ENCODE measurements at regions not wholly inside any gene's neighbourhood (a gene's known extent, or its start where the extent isn't known, plus 50 kb on each side); places are given as distances from the start of the nearest gene placed in this dataset.
"Not testable (repeated sequence)": the region's sequence is repeated elsewhere in the genome, so short reads cannot be mapped to it uniquely, and the experiment has no call there.

DNA sequence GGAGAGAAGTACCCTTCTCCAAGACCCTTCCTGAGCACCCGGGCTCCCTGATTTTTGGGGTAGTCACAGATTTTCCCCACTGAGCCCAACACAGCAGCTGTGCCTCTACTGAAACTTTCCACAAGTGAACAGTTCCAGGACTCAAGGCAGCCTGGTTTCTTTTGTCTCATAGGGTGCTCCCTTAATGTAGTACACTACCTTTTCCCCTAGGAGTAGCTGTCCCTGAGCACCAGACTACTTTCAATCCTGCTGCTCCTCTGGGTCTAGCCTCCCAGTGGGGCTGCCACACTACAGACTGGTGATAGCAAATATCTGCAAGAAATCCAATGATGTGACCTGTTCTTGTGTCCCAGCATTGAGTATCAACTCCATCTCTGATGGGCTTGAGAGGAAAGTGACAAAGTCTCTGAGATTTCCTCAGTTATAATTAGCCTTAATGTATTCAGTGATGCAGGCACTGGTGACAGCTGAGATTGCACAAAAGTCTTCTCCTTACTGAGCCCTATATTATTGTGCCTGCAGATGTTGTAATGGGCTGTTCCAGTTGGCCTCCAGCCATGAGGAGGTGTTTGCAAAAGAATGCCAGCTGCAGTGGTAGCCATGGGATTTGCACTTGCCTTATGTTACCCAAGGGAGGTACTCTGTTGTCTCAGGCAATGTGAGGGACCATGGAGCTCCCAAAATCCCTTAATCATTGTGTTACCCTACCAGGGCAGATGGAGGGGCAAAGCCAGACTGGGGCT is 1802.5 kb downstream of the EFNA5 start:
- H3K9me3 Mint-ChIP-seq, result peaks cover 8 to 30% (median 18%) of the 10 kb centered on the region in 5 donors
- POLR2A ChIA-PET, result no interaction called here
- Histone ChIP-seq H3K27me3 (ENCODE audit: insufficient read depth, low read length, poor library complexity, severe bottlenecking) (no peaks in the 10 kb centered on the region), H3K27ac (ENCODE audit: low read depth, low read length) (no peak overlapping the region), H3K36me3 (ENCODE audit: insufficient read depth, low read length) (no peaks in the 10 kb centered on the region), H3K9me3 (ENCODE audit: low read length) (no peaks in the 10 kb centered on the region), H3K4me1 (ENCODE audit: insufficient read depth, low read length) (no peaks in the 10 kb centered on the region), H3K4me3 (ENCODE audit: low read length) (no peak overlapping the region)
- no peak overlapping the region for H3K27ac Mint-ChIP-seq
- H3K27me3 Mint-ChIP-seq, result no peaks in the 10 kb centered on the region
- H3K4me1 Mint-ChIP-seq, result no peaks in the 10 kb centered on the region
- DNase-seq, result no peak
- CTCF ChIA-PET, result no interaction called here
- H3K4me3 Mint-ChIP-seq, result no peak overlapping the region
- H3K36me3 Mint-ChIP-seq, result no peaks in the 10 kb centered on the region

DNA sequence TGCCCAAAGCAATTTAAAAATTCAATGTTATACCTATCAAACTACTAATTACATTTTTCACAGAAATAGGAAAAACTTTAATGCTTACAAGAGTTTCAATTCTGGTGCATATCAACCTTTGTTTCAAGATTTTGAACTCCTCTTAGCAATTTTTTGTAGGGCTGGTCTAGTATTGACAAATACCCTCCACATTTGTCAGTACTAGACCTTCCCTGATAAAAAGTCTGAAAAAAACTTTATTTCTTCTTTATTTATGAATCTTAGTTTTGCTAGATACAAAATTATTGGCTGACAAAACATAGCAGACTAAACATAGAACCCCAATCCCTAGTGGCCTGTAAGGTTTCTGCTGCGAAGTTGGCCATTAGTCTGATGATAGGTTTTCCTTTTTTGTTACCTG is 1804.9 kb downstream of the EFNA5 start:
- no peaks in the 10 kb centered on the region for H3K36me3 Mint-ChIP-seq
- no peaks in the 10 kb centered on the region for H3K4me1 Mint-ChIP-seq

DNA sequence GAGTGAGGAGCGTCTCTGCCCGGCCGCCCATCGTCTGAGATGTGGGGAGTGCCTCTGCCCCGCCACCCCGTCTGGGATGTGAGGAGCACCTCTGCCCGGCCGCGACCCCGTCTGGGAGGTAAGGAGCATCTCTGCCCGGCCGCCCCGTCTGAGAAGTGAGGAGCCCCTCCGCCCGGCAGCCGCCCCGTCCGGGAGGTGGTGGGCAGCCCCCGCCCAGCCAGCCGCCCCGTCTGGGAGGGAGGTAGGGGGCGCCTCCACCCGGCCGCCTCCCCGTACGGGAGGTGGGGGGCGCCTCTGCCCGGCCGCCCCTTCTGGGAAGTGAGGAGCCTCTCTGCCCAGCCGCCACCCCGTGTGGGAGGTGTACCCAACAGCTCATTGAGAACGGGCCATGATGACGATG is 1811.4 kb downstream of the EFNA5 start:
- H3K4me3 ChIP-seq (ENCODE audit: low read length); DNase-seq; H3K4me1 ChIP-seq (ENCODE audit: insufficient read depth, low read length); H3K27ac Mint-ChIP-seq; H3K27ac ChIP-seq (ENCODE audit: low read depth, low read length); H3K36me3 ChIP-seq (ENCODE audit: insufficient read depth, low read length); H3K9me3 ChIP-seq (ENCODE audit: low read length); POLR2A ChIA-PET; H3K36me3 Mint-ChIP-seq; H3K27me3 Mint-ChIP-seq; H3K4me3 Mint-ChIP-seq; H3K4me1 Mint-ChIP-seq; H3K27me3 ChIP-seq (ENCODE audit: insufficient read depth, low read length, poor library complexity, severe bottlenecking); CTCF ChIA-PET: not testable (repeated sequence)
- H3K9me3 Mint-ChIP-seq, result peaks cover 9 to 27% (median 19%) of the 10 kb centered on the region in 5 donors

More for the DNA sequence above, 1804.9 kb downstream of the EFNA5 start:
- Histone ChIP-seq H3K27me3 (ENCODE audit: insufficient read depth, low read length, poor library complexity, severe bottlenecking) (no peaks in the 10 kb centered on the region), H3K4me3 (ENCODE audit: low read length) (no peak overlapping the region), H3K27ac (ENCODE audit: low read depth, low read length) (no peak overlapping the region), H3K36me3 (ENCODE audit: insufficient read depth, low read length) (no peaks in the 10 kb centered on the region), H3K4me1 (ENCODE audit: insufficient read depth, low read length) (no peaks in the 10 kb centered on the region), H3K9me3 (ENCODE audit: low read length) (no peaks in the 10 kb centered on the region)
- Mint-ChIP-seq H3K27me3 (no peaks in the 10 kb centered on the region), H3K27ac (no peak overlapping the region), H3K4me3 (no peak overlapping the region), H3K9me3 (peaks cover 14 to 32% (median 20%) of the 10 kb centered on the region in 5 donors)
- ChIA-PET POLR2A (no interaction called here), CTCF (no interaction called here)
- no peak for DNase-seq

DNA sequence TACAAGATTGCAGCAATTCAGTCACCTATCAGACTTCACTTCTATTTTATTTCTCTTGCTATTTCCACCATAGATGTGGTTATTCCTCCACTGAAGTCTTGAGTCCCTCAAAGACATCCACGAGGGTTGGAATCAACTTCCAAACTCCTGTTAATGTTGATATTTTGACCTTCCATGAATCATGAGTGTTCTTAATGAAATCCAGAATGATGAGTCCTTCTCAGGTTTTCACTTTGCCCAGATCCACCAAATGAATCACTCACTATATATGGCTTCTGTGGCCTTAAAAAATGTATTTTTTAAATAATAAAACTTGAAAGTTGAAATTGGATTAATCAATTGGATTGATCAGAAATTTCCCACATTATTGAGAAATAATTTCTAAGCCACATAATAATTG is 1821.0 kb downstream of the EFNA5 start:
- H3K9me3 ChIP-seq (ENCODE audit: low read length), result no peaks in the 10 kb centered on the region
- CTCF ChIA-PET, result no interaction called here
- H3K27me3 ChIP-seq (ENCODE audit: insufficient read depth, low read length, poor library complexity, severe bottlenecking), result no peaks in the 10 kb centered on the region
- H3K9me3 Mint-ChIP-seq, result peaks cover 3 to 24% (median 3%) of the 10 kb centered on the region in 5 donors
- no peaks in the 10 kb centered on the region for H3K4me1 Mint-ChIP-seq
- POLR2A ChIA-PET, result no interaction called here
- no peak overlapping the region for H3K4me3 ChIP-seq (ENCODE audit: low read length)
- H3K27ac ChIP-seq (ENCODE audit: low read depth, low read length), result no peak overlapping the region
- H3K4me1 ChIP-seq (ENCODE audit: insufficient read depth, low read length), result no peaks in the 10 kb centered on the region
- no peaks in the 10 kb centered on the region for H3K27me3 Mint-ChIP-seq
- no peaks in the 10 kb centered on the region for H3K36me3 ChIP-seq (ENCODE audit: insufficient read depth, low read length)
- H3K4me3 Mint-ChIP-seq, result no peak overlapping the region
- DNase-seq, result no peak
- H3K36me3 Mint-ChIP-seq, result no peaks in the 10 kb centered on the region
- no peak overlapping the region for H3K27ac Mint-ChIP-seq

DNA sequence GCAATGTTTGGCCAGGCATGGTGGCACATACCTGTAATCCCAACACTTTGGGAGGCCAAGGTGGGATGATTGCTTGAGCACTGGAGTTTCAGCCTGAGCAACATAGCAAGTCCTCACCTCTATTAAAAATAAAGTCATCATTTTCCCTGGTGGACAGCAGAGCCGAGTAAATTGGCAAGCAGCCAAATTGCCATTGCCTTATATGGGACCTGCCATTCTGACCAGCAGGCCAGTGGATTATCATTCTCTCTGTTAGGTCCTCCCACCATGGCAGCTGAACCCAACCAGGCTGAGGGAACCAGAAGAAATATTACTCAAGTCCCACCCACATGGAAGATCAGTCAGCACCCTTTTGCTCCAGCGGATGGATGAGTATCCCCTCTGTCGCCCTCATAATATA is 1829.9 kb downstream of the EFNA5 start:
- ChIA-PET POLR2A (no interaction called here), CTCF (no interaction called here)
- Histone ChIP-seq H3K4me1 (ENCODE audit: insufficient read depth, low read length) (no peaks in the 10 kb centered on the region), H3K27me3 (ENCODE audit: insufficient read depth, low read length, poor library complexity, severe bottlenecking) (no peaks in the 10 kb centered on the region), H3K9me3 (ENCODE audit: low read length) (peaks cover 5% of the 10 kb centered on the region), H3K27ac (ENCODE audit: low read depth, low read length) (no peak overlapping the region), H3K4me3 (ENCODE audit: low read length) (no peak overlapping the region), H3K36me3 (ENCODE audit: insufficient read depth, low read length) (no peaks in the 10 kb centered on the region)
- Mint-ChIP-seq H3K4me1 (no peaks in the 10 kb centered on the region), H3K36me3 (no peaks in the 10 kb centered on the region), H3K4me3 (no peak overlapping the region), H3K9me3 (peaks cover 0 to 34% (median 11%) of the 10 kb centered on the region in 5 donors), H3K27ac (no peak overlapping the region), H3K27me3 (no peaks in the 10 kb centered on the region)
- DNase-seq, result no peak

DNA sequence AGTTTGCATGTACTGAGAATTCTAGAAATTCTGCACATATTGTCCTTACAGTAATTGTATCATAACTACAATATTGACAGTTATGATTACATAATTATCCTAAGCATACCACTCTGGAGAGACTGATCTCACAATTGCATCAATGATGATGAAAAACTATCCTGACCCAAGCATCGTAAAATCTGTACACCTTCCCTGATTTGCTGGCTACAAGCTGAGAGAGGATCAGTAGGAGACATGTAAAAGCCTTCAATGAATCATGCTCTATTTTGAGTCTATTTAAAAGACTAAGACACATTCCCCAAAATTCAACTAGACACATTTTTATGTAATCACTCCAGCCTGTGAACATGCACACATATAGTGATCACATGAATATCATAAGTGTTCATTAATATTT is 1833.8 kb downstream of the EFNA5 start:
- Mint-ChIP-seq H3K9me3 (peaks cover 4 to 34% (median 11%) of the 10 kb centered on the region in 5 donors), H3K4me1 (no peaks in the 10 kb centered on the region), H3K4me3 (no peak overlapping the region), H3K27me3 (no peaks in the 10 kb centered on the region), H3K36me3 (no peaks in the 10 kb centered on the region), H3K27ac (no peak overlapping the region)
- Histone ChIP-seq H3K36me3 (ENCODE audit: insufficient read depth, low read length) (no peaks in the 10 kb centered on the region), H3K4me1 (ENCODE audit: insufficient read depth, low read length) (no peaks in the 10 kb centered on the region), H3K9me3 (ENCODE audit: low read length) (no peaks in the 10 kb centered on the region), H3K27ac (ENCODE audit: low read depth, low read length) (no peak overlapping the region), H3K27me3 (ENCODE audit: insufficient read depth, low read length, poor library complexity, severe bottlenecking) (no peaks in the 10 kb centered on the region), H3K4me3 (ENCODE audit: low read length) (no peak overlapping the region)
- no peak for DNase-seq
- ChIA-PET POLR2A (no interaction called here), CTCF (no interaction called here)

DNA sequence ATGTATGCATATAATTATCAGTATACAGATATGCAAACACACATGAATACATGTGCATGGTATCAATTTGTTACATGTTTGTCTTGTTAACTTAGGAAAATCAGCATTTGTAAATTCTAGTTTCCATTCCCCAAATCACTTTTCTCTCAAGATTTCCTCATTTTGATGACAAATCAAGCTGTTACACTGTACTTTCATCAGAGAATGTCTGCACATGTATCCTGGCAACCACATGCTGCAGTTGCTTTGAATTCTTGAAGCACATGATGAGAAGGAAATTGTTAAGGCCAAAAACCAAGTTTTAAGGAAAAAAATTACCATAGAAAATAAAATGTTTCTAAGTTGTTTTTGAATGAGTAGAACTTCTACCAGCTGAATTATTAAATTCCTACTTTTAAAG is 1834.5 kb downstream of the EFNA5 start:
- CTCF ChIA-PET, result no interaction called here
- H3K4me1 ChIP-seq (ENCODE audit: insufficient read depth, low read length), result no peaks in the 10 kb centered on the region

DNA sequence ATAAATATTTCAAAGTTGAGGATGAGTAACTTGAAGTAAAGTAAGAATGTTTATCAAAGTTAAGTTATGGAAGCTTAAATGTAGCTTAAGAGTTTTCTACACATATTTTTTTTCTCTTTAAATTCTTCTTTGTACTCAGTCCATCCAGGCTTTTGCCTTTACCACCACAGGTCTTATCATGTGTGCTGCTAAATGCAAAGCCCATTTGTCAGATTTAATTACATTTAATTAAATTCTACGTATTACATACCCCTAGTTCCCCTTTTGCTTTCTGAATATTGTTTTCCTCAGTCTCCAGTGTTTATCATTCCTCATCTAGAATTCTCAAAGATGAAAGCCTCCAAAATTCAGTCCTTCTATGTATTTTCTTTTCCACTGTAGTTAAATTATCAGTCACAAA is 1841.9 kb downstream of the EFNA5 start:
- Mint-ChIP-seq H3K36me3 (no peaks in the 10 kb centered on the region), H3K4me1 (no peaks in the 10 kb centered on the region), H3K9me3 (peaks cover 0 to 28% (median 2%) of the 10 kb centered on the region in 5 donors), H3K27ac (no peak overlapping the region), H3K27me3 (no peaks in the 10 kb centered on the region), H3K4me3 (no peak overlapping the region)
- Histone ChIP-seq H3K4me3 (ENCODE audit: low read length) (no peak overlapping the region), H3K27me3 (ENCODE audit: insufficient read depth, low read length, poor library complexity, severe bottlenecking) (no peaks in the 10 kb centered on the region), H3K4me1 (ENCODE audit: insufficient read depth, low read length) (no peaks in the 10 kb centered on the region), H3K27ac (ENCODE audit: low read depth, low read length) (no peak overlapping the region), H3K36me3 (ENCODE audit: insufficient read depth, low read length) (no peaks in the 10 kb centered on the region), H3K9me3 (ENCODE audit: low read length) (no peaks in the 10 kb centered on the region)
- ChIA-PET POLR2A (no interaction called here), CTCF (no interaction called here)
- no peak for DNase-seq

More for the DNA sequence above, 1834.5 kb downstream of the EFNA5 start:
- Mint-ChIP-seq H3K9me3 (peaks cover 4 to 30% (median 11%) of the 10 kb centered on the region in 5 donors), H3K36me3 (no peaks in the 10 kb centered on the region), H3K4me1 (no peaks in the 10 kb centered on the region), H3K27me3 (no peaks in the 10 kb centered on the region), H3K4me3 (no peak overlapping the region), H3K27ac (no peak overlapping the region)
- Histone ChIP-seq H3K9me3 (ENCODE audit: low read length) (no peaks in the 10 kb centered on the region), H3K27me3 (ENCODE audit: insufficient read depth, low read length, poor library complexity, severe bottlenecking) (no peaks in the 10 kb centered on the region), H3K36me3 (ENCODE audit: insufficient read depth, low read length) (no peaks in the 10 kb centered on the region), H3K4me3 (ENCODE audit: low read length) (no peak overlapping the region), H3K27ac (ENCODE audit: low read depth, low read length) (no peak overlapping the region)
- no peak for DNase-seq
- POLR2A ChIA-PET, result no interaction called here

DNA sequence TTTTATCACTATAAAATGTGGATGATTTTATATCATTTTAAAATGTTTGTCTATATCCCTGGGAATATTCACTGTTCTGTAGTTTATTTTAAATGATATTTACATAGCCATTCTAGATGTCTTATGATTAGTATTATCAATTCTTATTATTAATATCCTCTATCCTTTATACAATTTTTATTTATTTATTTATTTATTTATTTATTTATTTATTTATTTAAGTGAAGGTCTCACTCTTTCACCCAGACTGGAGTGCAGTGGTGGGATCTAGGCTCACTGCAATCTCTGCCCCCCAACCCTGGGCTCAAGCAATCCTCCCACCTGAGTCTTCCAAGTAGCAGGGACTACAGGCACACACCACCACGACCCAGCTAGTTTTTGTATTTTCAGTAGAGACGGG is 1848.9 kb downstream of the EFNA5 start:
- no peaks in the 10 kb centered on the region for H3K9me3 ChIP-seq (ENCODE audit: low read length)
- no peaks in the 10 kb centered on the region for H3K4me1 Mint-ChIP-seq
- no peaks in the 10 kb centered on the region for H3K27me3 ChIP-seq (ENCODE audit: insufficient read depth, low read length, poor library complexity, severe bottlenecking)
- no peak for DNase-seq
- H3K36me3 Mint-ChIP-seq, result no peaks in the 10 kb centered on the region
- ChIA-PET POLR2A (no interaction called here), CTCF (no interaction called here)
- H3K27me3 Mint-ChIP-seq, result no peaks in the 10 kb centered on the region
- no peak overlapping the region for H3K4me3 ChIP-seq (ENCODE audit: low read length)
- no peak overlapping the region for H3K27ac Mint-ChIP-seq
- no peaks in the 10 kb centered on the region for H3K4me1 ChIP-seq (ENCODE audit: insufficient read depth, low read length)
- no peaks in the 10 kb centered on the region for H3K36me3 ChIP-seq (ENCODE audit: insufficient read depth, low read length)
- no peak overlapping the region for H3K4me3 Mint-ChIP-seq
- H3K27ac ChIP-seq (ENCODE audit: low read depth, low read length), result no peak overlapping the region
- peaks cover 0 to 19% (median 2%) of the 10 kb centered on the region in 5 donors for H3K9me3 Mint-ChIP-seq

Data from CD8-positive, alpha-beta memory T cell (primary cell).